Mesenchymal stem cell (in vitro differentiated cells and primary cell): ENCODE measurements at regions not wholly inside any gene's neighbourhood (a gene's known extent, or its start where the extent isn't known, plus 50 kb on each side); places are given as distances from the start of the nearest gene placed in this dataset.
"Not testable (repeated sequence)": the region's sequence is repeated elsewhere in the genome, so short reads cannot be mapped to it uniquely, and the experiment has no call there.

Experiments used
- DNase-seq: peaks from one replicate; pipeline ENCODE4 v3.0.0-alpha.2; 2013
- H2AFZ ChIP-seq: one replicate; pipeline ENCODE4 v1.6.1; 2013; ENCODE audit warnings: low read depth, mild to moderate bottlenecking, control low read depth, inconsistent platforms, low read length, moderate library complexity
- H2AK5ac ChIP-seq: 2 replicates; pipeline ENCODE4 v1.6.1; 2013; ENCODE audit warnings: low read length, moderate library complexity, mild to moderate bottlenecking, inconsistent platforms; ENCODE audit not compliant: severe bottlenecking
- H2BK120ac ChIP-seq: one replicate; pipeline ENCODE4 v1.6.1; 2013; ENCODE audit warnings: low read depth, mild to moderate bottlenecking, inconsistent platforms, low read length, moderate library complexity
- H2BK12ac ChIP-seq, 2 experiments: one replicate each; pipeline ENCODE4 v1.6.1; 2013; ENCODE audit warnings: inconsistent platforms in 2 of 2, low read length in 2 of 2, mild to moderate bottlenecking in 2 of 2, moderate library complexity in 2 of 2, control low read depth in 1 of 2
- H2BK15ac ChIP-seq: one replicate; pipeline ENCODE4 v1.6.1; 2013; ENCODE audit warnings: mild to moderate bottlenecking, low read depth, inconsistent platforms; ENCODE audit not compliant: poor library complexity, severe bottlenecking
- H2BK5ac ChIP-seq: 2 replicates; pipeline ENCODE4 v1.6.1; 2013; ENCODE audit warnings: low read depth, mild to moderate bottlenecking, low read length, control low read depth, inconsistent platforms; ENCODE audit not compliant: poor library complexity, severe bottlenecking
- H3K14ac ChIP-seq, 2 experiments: one replicate each; pipeline ENCODE4 v1.6.1; 2013; ENCODE audit warnings: inconsistent platforms in 2 of 2, low read length in 2 of 2, control low read depth in 1 of 2, mild to moderate bottlenecking in 1 of 2, moderate library complexity in 1 of 2
- H3K18ac ChIP-seq, 2 experiments: one replicate each; pipeline ENCODE4 v1.6.1; 2013; ENCODE audit warnings: inconsistent platforms in 2 of 2, low read length in 2 of 2, control low read depth in 1 of 2, low read depth in 1 of 2, mild to moderate bottlenecking in 1 of 2
- H3K23ac ChIP-seq, 2 experiments: one replicate each; pipeline ENCODE4 v1.6.1; 2013; ENCODE audit warnings: inconsistent platforms in 2 of 2, low read length in 2 of 2, mild to moderate bottlenecking in 2 of 2, moderate library complexity in 2 of 2, control low read depth in 1 of 2
- H3K27ac ChIP-seq: 2 replicates; pipeline ENCODE4 v1.5.1; 2013; ENCODE audit warnings: mild to moderate bottlenecking, moderate library complexity, low read length, control low read depth, inconsistent platforms; ENCODE audit not compliant: poor library complexity, severe bottlenecking
- H3K27me3 ChIP-seq, 2 experiments: 2 replicates each; pipeline versions ENCODE4 v1.6.1 to v1.7.0; 2013; ENCODE audit warnings: low read length in 2 of 2, mild to moderate bottlenecking in 2 of 2, moderate library complexity in 2 of 2, control low read depth in 1 of 2, inconsistent platforms in 1 of 2; ENCODE audit not compliant: control insufficient read depth in 1 of 2, insufficient read depth in 1 of 2
- H3K36me3 ChIP-seq, 2 experiments: 2 replicates each; pipeline versions ENCODE4 v1.6.1 to v1.7.0; 2013; ENCODE audit warnings: low read length in 2 of 2, control low read depth in 1 of 2, inconsistent platforms in 1 of 2, low read depth in 1 of 2, mild to moderate bottlenecking in 1 of 2; ENCODE audit not compliant: insufficient read depth in 2 of 2, control insufficient read depth in 1 of 2
- H3K4ac ChIP-seq, 2 experiments: one replicate each; pipeline ENCODE4 v1.6.1; 2013; ENCODE audit warnings: inconsistent platforms in 2 of 2, low read length in 2 of 2, mild to moderate bottlenecking in 2 of 2, moderate library complexity in 2 of 2, control low read depth in 1 of 2, low read depth in 1 of 2
- H3K4me1 ChIP-seq: 2 replicates; pipeline ENCODE4 v1.6.1; 2013; ENCODE audit warnings: low read depth, low read length, control low read depth; ENCODE audit not compliant: control insufficient read depth, insufficient read depth
- H3K4me2 ChIP-seq: 2 replicates; pipeline ENCODE4 v1.6.1; 2013; ENCODE audit warnings: low read length, mild to moderate bottlenecking, inconsistent platforms; ENCODE audit not compliant: poor library complexity, severe bottlenecking
- H3K4me3 ChIP-seq, 2 experiments: 2 replicates each; pipeline versions ENCODE4 v1.5.1 to v1.7.0; 2013; ENCODE audit warnings: low read length in 2 of 2, mild to moderate bottlenecking in 2 of 2, control low read depth in 1 of 2, low read depth in 1 of 2; ENCODE audit not compliant: insufficient read depth in 1 of 2
- H3K79me1 ChIP-seq: replicated peaks from 2 replicates; pipeline ENCODE4 v1.6.1; 2013; ENCODE audit warnings: mild to moderate bottlenecking, control low read depth, low read length, inconsistent platforms; ENCODE audit not compliant: poor library complexity, severe bottlenecking
- H3K9ac ChIP-seq: 2 replicates; pipeline ENCODE4 v1.7.0; 2013; ENCODE audit warnings: mild to moderate bottlenecking, low read length, moderate library complexity
- H3K9me3 ChIP-seq: 2 replicates; pipeline ENCODE4 v1.7.0; 2013; ENCODE audit warnings: mild to moderate bottlenecking, low read length; ENCODE audit not compliant: control insufficient read depth
- H4K8ac ChIP-seq: one replicate; pipeline ENCODE4 v1.6.1; 2013; ENCODE audit warnings: inconsistent platforms, mild to moderate bottlenecking, low read length, moderate library complexity
- H4K91ac ChIP-seq: one replicate; pipeline ENCODE4 v1.6.1; 2013; ENCODE audit warnings: mild to moderate bottlenecking, low read length, inconsistent platforms
- WGBS: methylation state at CpG from one replicate; pipeline ENCODE4 v1.1.7; 2013; ENCODE audit warnings: mixed read lengths; 5-methylcytosine and 5-hydroxymethylcytosine counted together

GRCh38 chr6:27728442-27728841 lies 183.8 kb downstream of the OR2B2 start:
- Histone ChIP-seq H2AFZ (no peak overlapping the region), H2BK5ac (no peak overlapping the region), H3K4me3 (no peak overlapping the region), H4K91ac (no peak overlapping the region), H2AK5ac (no peak overlapping the region), H2BK15ac (no peak overlapping the region), H3K27ac (no peak overlapping the region), H3K36me3 (no peaks in the 10 kb centered on the region), H3K27me3 (peaks cover 0 to 18% of the 10 kb centered on the region in 2 experiments), H3K23ac (no peak overlapping the region), H2BK12ac (no peak overlapping the region), H4K8ac (no peak overlapping the region), H3K4me2 (no peak overlapping the region), H2BK120ac (no peak overlapping the region), H3K9me3 (no peaks in the 10 kb centered on the region), H3K4me1 (no peaks in the 10 kb centered on the region), H3K18ac (no peak overlapping the region), H3K14ac (no peak overlapping the region), H3K79me1 (no peaks in the 10 kb centered on the region), H3K4ac (no peak overlapping the region), H3K9ac (no peak overlapping the region)
- whole genome bisulfite sequencing, result 74% methylated on average over 16 of the region's 16 CpGs
- no peak for DNase-seq

DNA sequence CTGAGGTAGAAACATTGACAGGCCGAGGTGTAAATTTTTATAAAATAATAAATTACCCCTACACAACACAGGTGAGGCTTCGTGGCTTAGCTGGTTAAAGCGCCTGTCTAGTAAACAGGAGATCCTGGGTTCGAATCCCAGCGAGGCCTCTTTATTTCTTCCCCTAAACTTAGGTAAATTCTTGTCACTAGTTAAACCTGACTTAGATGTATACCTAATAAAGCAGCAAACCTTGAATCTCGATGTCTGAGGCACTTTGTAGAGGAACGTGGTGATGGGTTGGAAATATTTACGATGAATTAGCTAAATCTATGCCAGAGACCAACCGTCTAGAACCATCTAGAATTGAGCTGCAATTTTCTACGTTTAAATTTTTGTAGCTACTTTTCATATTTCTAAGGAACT lies 185.6 kb downstream of the OR2B2 start:
- Histone ChIP-seq H3K14ac (no peak overlapping the region), H3K4me2 (no peak overlapping the region), H3K27ac (no peak overlapping the region), H2BK5ac (no peak overlapping the region), H3K79me1 (no peaks in the 10 kb centered on the region), H2BK120ac (no peak overlapping the region), H3K27me3 (peaks cover 0 to 23% of the 10 kb centered on the region in 2 experiments), H2AFZ (no peak overlapping the region), H3K36me3 (no peaks in the 10 kb centered on the region), H4K91ac (no peak overlapping the region), H3K4me1 (no peaks in the 10 kb centered on the region), H3K9me3 (no peaks in the 10 kb centered on the region), H3K4ac (no peak overlapping the region), H3K4me3 (no peak overlapping the region), H2BK15ac (no peak overlapping the region), H2AK5ac (no peak overlapping the region), H3K18ac (no peak overlapping the region), H3K9ac (no peak overlapping the region), H2BK12ac (no peak overlapping the region), H3K23ac (no peak overlapping the region), H4K8ac (no peak overlapping the region)
- no peak for DNase-seq
- 34% methylated on average over 7 of the region's 10 CpGs for WGBS

DNA sequence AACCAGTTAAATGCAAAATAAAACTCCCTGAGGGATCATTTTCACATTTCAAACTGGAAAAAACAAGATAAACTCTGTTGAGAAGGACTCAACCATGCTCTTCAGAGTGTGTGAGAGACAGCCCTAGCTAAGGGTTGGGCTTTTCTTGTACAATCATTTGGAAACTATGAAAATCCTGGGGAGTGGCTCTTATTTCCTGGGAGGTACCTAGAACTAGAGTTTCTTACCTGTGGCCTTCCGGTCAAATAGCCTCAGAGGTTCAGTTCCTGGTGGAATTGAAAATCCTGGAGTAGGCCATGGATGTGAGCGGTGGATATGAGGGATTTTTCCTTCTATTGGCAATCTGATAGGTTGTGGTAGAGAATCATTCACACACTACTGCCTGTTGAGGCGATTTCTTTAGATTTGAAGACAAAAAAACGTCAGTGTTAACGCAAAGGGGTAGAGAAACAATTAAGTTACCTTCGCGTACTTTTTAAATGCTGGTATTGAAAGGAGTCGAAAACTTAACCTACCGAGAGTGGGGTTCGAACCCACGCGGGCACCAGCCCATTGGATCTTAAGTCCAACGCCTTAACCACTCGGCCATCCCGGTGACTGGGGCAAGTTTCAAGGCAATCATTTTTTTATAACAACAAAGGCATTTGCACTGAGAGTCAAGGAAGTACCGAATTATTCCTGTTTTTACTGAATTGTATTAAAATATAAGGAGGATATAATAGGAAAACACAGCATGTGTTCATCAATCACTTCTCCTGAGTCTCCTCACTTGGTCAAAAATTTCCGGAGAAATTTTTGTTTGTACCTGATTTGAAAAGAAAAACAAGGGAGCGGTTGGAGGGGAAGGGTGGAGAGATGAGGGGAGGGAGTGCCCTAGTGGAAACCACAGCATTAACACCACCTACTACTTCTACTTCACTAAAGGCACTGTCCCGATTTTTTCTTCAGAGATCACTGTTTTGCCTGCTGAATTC lies 191.3 kb downstream of the OR2B2 start:
- no peak overlapping the region for H2BK12ac ChIP-seq
- H4K91ac ChIP-seq, result no peak overlapping the region
- no peak overlapping the region for H3K23ac ChIP-seq
- peak; percentile 36 for DNase-seq
- H3K14ac ChIP-seq, result no peak overlapping the region
- H3K4me1 ChIP-seq, result no peaks in the 10 kb centered on the region
- no peak overlapping the region for H2BK15ac ChIP-seq
- no peak overlapping the region for H3K4me3 ChIP-seq
- peaks cover 0 to 5% of the 10 kb centered on the region in 2 experiments for H3K27me3 ChIP-seq
- H2AFZ ChIP-seq, result no peak overlapping the region
- WGBS, result 29% methylated on average over 17 of the region's 19 CpGs
- H3K79me1 ChIP-seq, result no peaks in the 10 kb centered on the region
- no peaks in the 10 kb centered on the region for H3K9me3 ChIP-seq
- H3K27ac ChIP-seq, result no peak overlapping the region
- H3K9ac ChIP-seq, result no peak overlapping the region
- no peak overlapping the region for H4K8ac ChIP-seq
- H3K18ac ChIP-seq, result no peak overlapping the region
- H3K36me3 ChIP-seq, result no peaks in the 10 kb centered on the region
- no peak overlapping the region for H2BK5ac ChIP-seq
- no peak overlapping the region for H2BK120ac ChIP-seq
- no peak overlapping the region for H2AK5ac ChIP-seq
- peak overlapping the region; percentile 37 for H3K4me2 ChIP-seq
- H3K4ac ChIP-seq, result no peak overlapping the region

- H3K23ac ChIP-seq, H3K27me3 ChIP-seq, H3K4ac ChIP-seq, H3K4me3 ChIP-seq, H3K18ac ChIP-seq, H3K4me2 ChIP-seq, H2BK12ac ChIP-seq, H2AK5ac ChIP-seq, H3K4me1 ChIP-seq, H3K36me3 ChIP-seq, H2BK5ac ChIP-seq, H2BK120ac ChIP-seq, H3K9ac ChIP-seq, H4K91ac ChIP-seq, H2AFZ ChIP-seq, DNase-seq, H3K14ac ChIP-seq, H3K9me3 ChIP-seq, H2BK15ac ChIP-seq, H4K8ac ChIP-seq, H3K79me1 ChIP-seq, H3K27ac ChIP-seq: not testable (repeated sequence)
- WGBS, result 83% methylated on average over 6 of the region's 8 CpGs
Measured at GRCh38 chr6:27719039-27719438, 193.2 kb downstream of the OR2B2 start.
